ENCODE measurements at regions not wholly inside any gene's neighbourhood (a gene's known extent, or its start where the extent isn't known, plus 50 kb on each side); places are given as distances from the start of the nearest gene placed in this dataset.

- DNase-seq, result no peak
Measured at GRCh38 chr20:48262466-48262865, 477.2 kb upstream of the SULF2 start.

GRCh38 chr20:48261398-48261910, 476.2 kb upstream of the SULF2 start:
- DNase-seq, result no peak

- no peak for DNase-seq
Measured at GRCh38 chr20:48260129-48260756, 475.0 kb upstream of the SULF2 start.

- DNase-seq, result no peak
Measured at GRCh38 chr20:48259456-48259855, 474.2 kb upstream of the SULF2 start.

GRCh38 chr20:48257833-48258232, 472.6 kb upstream of the SULF2 start:
- no peak for DNase-seq

- no peak for DNase-seq
Measured at GRCh38 chr20:48247961-48248360, 462.7 kb upstream of the SULF2 start.

GRCh38 chr20:48246061-48246790, 460.9 kb upstream of the SULF2 start:
- no peak for DNase-seq

- DNase-seq, result no peak
Measured at GRCh38 chr20:48242623-48243022, 457.3 kb upstream of the SULF2 start.

- no peak for DNase-seq
Measured at GRCh38 chr20:48241482-48241881, 456.2 kb upstream of the SULF2 start.

- no peak for DNase-seq
Measured at GRCh38 chr20:48238781-48239180, 453.5 kb upstream of the SULF2 start.

- no peak for DNase-seq
Measured at GRCh38 chr20:48238326-48238725, 453.0 kb upstream of the SULF2 start.

- no peak for DNase-seq
Measured at GRCh38 chr20:48236000-48236970, 451.0 kb upstream of the SULF2 start.

GRCh38 chr20:48234951-48235350, 449.7 kb upstream of the SULF2 start:
- DNase-seq, result no peak

- no peak for DNase-seq
Measured at GRCh38 chr20:48231253-48231930, 446.1 kb upstream of the SULF2 start.

- no peak for DNase-seq
Measured at GRCh38 chr20:48230216-48230615, 444.9 kb upstream of the SULF2 start.

GRCh38 chr20:48227381-48227780, 442.1 kb upstream of the SULF2 start:
- DNase-seq, result no peak

- DNase-seq, result no peak
Measured at GRCh38 chr20:48226642-48227041, 441.4 kb upstream of the SULF2 start.

GRCh38 chr20:48224533-48225050, 439.3 kb upstream of the SULF2 start:
- DNase-seq, result no peak

- DNase-seq, result no peak
Measured at GRCh38 chr20:48223715-48224114, 438.4 kb upstream of the SULF2 start.

GRCh38 chr20:48222595-48223180, 437.4 kb upstream of the SULF2 start:
- no peak for DNase-seq

- no peak for DNase-seq
Measured at GRCh38 chr20:48220033-48220633, 434.9 kb upstream of the SULF2 start.

- no peak for DNase-seq
Measured at GRCh38 chr20:48219306-48219705, 434.0 kb upstream of the SULF2 start.
